ENCODE measurements at regions not wholly inside any gene's neighbourhood (a gene's known extent, or its start where the extent isn't known, plus 50 kb on each side); places are given as distances from the start of the nearest gene placed in this dataset.
"Not testable (repeated sequence)": the region's sequence is repeated elsewhere in the genome, so short reads cannot be mapped to it uniquely, and the experiment has no call there.

GRCh38 chrX:13518126-13518525 lies 51.3 kb upstream of the EGFL6 start:
- DNase-seq (ENCODE audit: low read depth in 1 of 2, low spot score in 1 of 2), result no peak

- DNase-seq (ENCODE audit: low read depth in 1 of 2, low spot score in 1 of 2), result no peak
Measured at GRCh38 chrX:13515211-13515930, 54.0 kb upstream of the EGFL6 start.

- DNase-seq (ENCODE audit: low read depth in 1 of 2, low spot score in 1 of 2), result no peak
Measured at GRCh38 chrX:13511944-13512330, 57.5 kb upstream of the EGFL6 start.

GRCh38 chrX:13511241-13511943 lies 58.0 kb upstream of the EGFL6 start:
- DNase-seq (ENCODE audit: low read depth in 1 of 2, low spot score in 1 of 2), result no peak

GRCh38 chrX:13507893-13508292 lies 61.5 kb upstream of the EGFL6 start:
- no peak for DNase-seq (ENCODE audit: low read depth in 1 of 2, low spot score in 1 of 2)

GRCh38 chrX:13506574-13506973 lies 62.8 kb upstream of the EGFL6 start:
- peak; percentile 7 to 15 for DNase-seq (ENCODE audit: low read depth in 1 of 2, low spot score in 1 of 2)

GRCh38 chrX:13502590-13502989 lies 66.8 kb upstream of the EGFL6 start:
- no peak for DNase-seq (ENCODE audit: low read depth in 1 of 2, low spot score in 1 of 2)

- no peak for DNase-seq (ENCODE audit: low read depth in 1 of 2, low spot score in 1 of 2)
Measured at GRCh38 chrX:13499736-13500135, 69.7 kb upstream of the EGFL6 start.

GRCh38 chrX:13498238-13498637 lies 71.2 kb upstream of the EGFL6 start:
- no peak for DNase-seq (ENCODE audit: low read depth in 1 of 2, low spot score in 1 of 2)

GRCh38 chrX:13495232-13495631 lies 74.2 kb upstream of the EGFL6 start:
- DNase-seq (ENCODE audit: low read depth in 1 of 2, low spot score in 1 of 2), result no peak

- no peak for DNase-seq (ENCODE audit: low read depth in 1 of 2, low spot score in 1 of 2)
Measured at GRCh38 chrX:13494562-13494961, 74.8 kb upstream of the EGFL6 start.

GRCh38 chrX:13493659-13494058 lies 75.7 kb upstream of the EGFL6 start:
- DNase-seq (ENCODE audit: low read depth in 1 of 2, low spot score in 1 of 2), result no peak

GRCh38 chrX:13492286-13492685 lies 77.1 kb upstream of the EGFL6 start:
- no peak for DNase-seq (ENCODE audit: low read depth in 1 of 2, low spot score in 1 of 2)

GRCh38 chrX:13491061-13491460 lies 78.3 kb upstream of the EGFL6 start:
- no peak for DNase-seq (ENCODE audit: low read depth in 1 of 2, low spot score in 1 of 2)

GRCh38 chrX:13489454-13489853 lies 79.9 kb upstream of the EGFL6 start:
- DNase-seq (ENCODE audit: low read depth in 1 of 2, low spot score in 1 of 2), result no peak

- peak in 1 of 2 donors; percentile 27 for DNase-seq (ENCODE audit: low read depth in 1 of 2, low spot score in 1 of 2)
Measured at GRCh38 chrX:13487731-13488505, 81.5 kb upstream of the EGFL6 start.

GRCh38 chrX:13485167-13485566 lies 84.2 kb upstream of the EGFL6 start:
- no peak for DNase-seq (ENCODE audit: low read depth in 1 of 2, low spot score in 1 of 2)

- no peak for DNase-seq (ENCODE audit: low read depth in 1 of 2, low spot score in 1 of 2)
Measured at GRCh38 chrX:13483773-13484172, 85.6 kb upstream of the EGFL6 start.

GRCh38 chrX:13482746-13483541 lies 86.5 kb upstream of the EGFL6 start:
- DNase-seq (ENCODE audit: low read depth in 1 of 2, low spot score in 1 of 2), result no peak

GRCh38 chrX:13480780-13481179 lies 88.6 kb upstream of the EGFL6 start:
- DNase-seq (ENCODE audit: low read depth in 1 of 2, low spot score in 1 of 2), result not testable (repeated sequence)

- no peak for DNase-seq (ENCODE audit: low read depth in 1 of 2, low spot score in 1 of 2)
Measured at GRCh38 chrX:13479452-13479813, 90.0 kb upstream of the EGFL6 start.
